ENCODE measurements at regions not wholly inside any gene's neighbourhood (a gene's known extent, or its start where the extent isn't known, plus 50 kb on each side); places are given as distances from the start of the nearest gene placed in this dataset.
"Not testable (repeated sequence)": the region's sequence is repeated elsewhere in the genome, so short reads cannot be mapped to it uniquely, and the experiment has no call there.

- DNase-seq (ENCODE audit: low read depth in 2 of 2): no peak
Observed at GRCh38 chr5:39711821-39712220, 287.0 kb upstream of the DAB2 start.

GRCh38 chr5:39709032-39709431 is 284.3 kb upstream of the DAB2 start:
- no peak for DNase-seq (ENCODE audit: low read depth in 2 of 2)

DNA sequence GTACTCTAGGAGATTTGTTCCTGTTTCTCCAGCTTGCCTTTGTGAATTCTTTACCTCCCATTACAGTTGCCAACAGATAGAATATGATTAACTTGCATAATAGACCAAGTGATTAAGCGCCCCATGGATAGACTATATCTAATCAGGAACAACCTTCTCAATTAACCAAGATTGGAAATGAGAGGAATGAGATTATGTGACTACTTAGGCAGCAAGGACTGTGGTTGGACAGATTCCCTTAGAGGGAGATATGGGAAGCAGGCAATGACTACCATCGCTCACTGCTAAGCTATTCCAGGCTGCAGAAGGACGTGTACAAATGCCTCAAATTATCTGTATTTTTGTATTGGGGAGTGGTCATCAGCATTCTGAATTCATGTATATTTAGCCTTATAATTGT is 278.1 kb upstream of the DAB2 start:
- DNase-seq (ENCODE audit: low read depth in 2 of 2): no peak

- DNase-seq (ENCODE audit: low read depth in 2 of 2): no peak
Observed at GRCh38 chr5:39700523-39700922, 275.7 kb upstream of the DAB2 start.

- no peak for DNase-seq (ENCODE audit: low read depth in 2 of 2)
Observed at GRCh38 chr5:39698838-39699560, 274.2 kb upstream of the DAB2 start.

GRCh38 chr5:39697881-39698280 is 273.1 kb upstream of the DAB2 start:
- DNase-seq (ENCODE audit: low read depth in 2 of 2): no peak

DNA sequence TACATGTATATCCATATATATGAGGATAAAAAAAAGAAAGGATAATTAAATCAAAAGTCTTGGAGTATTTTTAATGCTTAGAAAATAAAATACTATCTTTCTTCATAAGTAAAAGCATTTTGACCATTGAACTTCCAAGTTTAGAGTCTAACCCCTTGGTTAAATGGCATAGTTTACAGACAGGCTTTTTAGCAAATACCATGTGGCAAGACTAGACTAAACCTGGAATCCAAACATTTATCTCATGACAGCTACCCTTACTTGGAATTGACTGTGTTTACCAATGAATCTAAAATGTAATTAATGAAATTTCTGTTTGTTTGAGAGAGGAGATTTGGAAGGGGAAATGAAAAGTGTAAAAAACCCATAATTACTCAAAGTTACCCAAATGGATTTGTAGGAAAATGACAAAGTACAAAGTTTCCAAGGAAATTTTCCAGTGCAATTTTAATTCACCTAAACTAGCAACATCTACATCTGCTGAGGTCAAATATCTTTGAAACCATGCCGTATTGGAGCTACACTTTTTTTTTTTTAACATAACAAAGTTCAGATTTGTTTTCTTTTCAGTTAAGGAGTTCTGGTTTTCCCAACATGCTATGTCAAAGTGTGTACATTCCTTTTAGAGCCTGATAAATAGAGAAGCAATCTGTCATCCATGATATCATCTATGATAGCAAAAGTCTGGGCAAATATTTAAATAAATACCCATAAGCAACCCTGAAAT is 272.1 kb upstream of the DAB2 start:
- no peak for DNase-seq (ENCODE audit: low read depth in 2 of 2)

DNA sequence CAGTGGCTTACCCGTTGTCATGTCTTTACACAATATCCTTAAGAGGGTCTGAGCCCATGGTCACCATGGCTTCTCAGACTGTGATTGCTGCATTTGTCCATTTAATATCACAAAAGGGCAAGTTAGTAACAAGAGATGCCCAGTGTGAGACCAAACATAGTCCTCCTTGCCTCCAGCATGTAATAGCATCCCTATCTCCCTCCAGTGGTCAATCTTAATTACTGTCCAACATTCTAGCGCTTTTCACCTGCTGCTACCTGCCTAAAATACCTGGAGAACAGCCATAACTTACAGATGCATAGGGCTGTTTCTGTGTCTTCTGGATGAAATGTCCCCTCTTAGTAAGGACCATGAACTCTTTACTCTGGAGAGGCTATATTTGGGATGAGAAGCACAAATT is 267.2 kb upstream of the DAB2 start:
- DNase-seq (ENCODE audit: low read depth in 2 of 2): no peak

GRCh38 chr5:39691136-39691535 is 266.4 kb upstream of the DAB2 start:
- DNase-seq (ENCODE audit: low read depth in 2 of 2): no peak

GRCh38 chr5:39689919-39690318 is 265.1 kb upstream of the DAB2 start:
- no peak for DNase-seq (ENCODE audit: low read depth in 2 of 2)

- DNase-seq (ENCODE audit: low read depth in 2 of 2): not testable (repeated sequence)
Observed at GRCh38 chr5:39687924-39688323, 263.1 kb upstream of the DAB2 start.

DNA sequence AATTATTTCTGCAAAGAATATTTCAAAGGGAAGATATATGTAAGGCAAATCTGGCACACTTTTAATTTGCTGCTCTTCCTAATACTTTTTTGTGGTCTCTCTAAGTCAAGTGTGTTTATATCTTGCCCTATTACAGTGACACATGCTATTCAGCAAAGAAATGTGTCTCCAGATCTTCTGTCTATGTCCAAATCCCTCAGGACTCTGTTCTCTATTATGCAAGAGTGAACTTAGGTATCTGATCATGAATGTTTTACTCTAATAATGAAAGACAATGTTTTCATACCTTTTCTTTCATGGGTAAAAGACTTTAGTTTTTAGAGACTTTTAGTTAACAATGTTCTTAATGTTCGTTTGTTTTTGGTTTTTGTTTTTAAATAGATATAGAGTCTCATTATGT is 255.4 kb upstream of the DAB2 start:
- DNase-seq (ENCODE audit: low read depth in 2 of 2): no peak

- no peak for DNase-seq (ENCODE audit: low read depth in 2 of 2)
Observed at GRCh38 chr5:39678534-39678933, 253.8 kb upstream of the DAB2 start.

- no peak for DNase-seq (ENCODE audit: low read depth in 2 of 2)
Observed at GRCh38 chr5:39675676-39676075, 250.9 kb upstream of the DAB2 start.

- DNase-seq (ENCODE audit: low read depth in 2 of 2): no peak
Observed at GRCh38 chr5:39674209-39675082, 249.7 kb upstream of the DAB2 start.

DNA sequence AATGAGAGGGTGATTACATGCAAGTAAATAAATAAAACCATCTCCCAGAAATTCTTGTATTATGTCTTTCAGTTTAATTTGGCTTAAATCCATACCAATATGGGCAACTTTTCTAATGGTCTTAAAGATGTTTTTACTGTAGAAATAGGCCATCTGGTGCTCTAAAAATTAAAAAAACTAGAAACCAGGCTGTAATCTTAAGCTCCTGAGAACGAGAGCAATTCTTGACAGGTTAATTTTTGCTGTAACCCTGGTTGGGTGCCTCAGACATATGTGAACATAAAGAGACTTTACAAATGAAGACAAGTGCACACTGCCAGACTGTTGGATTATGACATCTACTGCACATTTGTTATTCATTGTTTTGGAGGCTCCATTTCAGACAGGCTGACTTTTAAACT is 246.8 kb upstream of the DAB2 start:
- DNase-seq (ENCODE audit: low read depth in 2 of 2): no peak

DNA sequence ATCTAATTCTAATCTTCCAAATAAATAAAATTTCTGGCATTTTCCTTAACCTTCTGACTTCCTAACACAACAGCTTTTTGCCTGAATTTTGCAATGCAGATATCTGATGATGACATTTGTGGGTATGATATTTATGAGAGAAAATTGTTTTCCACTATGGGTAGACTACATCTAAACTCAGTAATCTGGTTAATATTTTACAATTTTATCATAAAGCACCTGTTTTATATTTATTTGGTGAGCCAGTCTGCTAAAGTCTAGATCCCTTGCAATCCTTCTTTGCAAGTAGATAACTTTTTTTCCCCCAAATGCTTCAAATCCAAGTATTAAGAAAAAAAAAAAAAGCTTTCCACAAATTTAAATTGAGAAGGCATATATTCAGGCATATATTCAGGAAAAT is 246.2 kb upstream of the DAB2 start:
- no peak for DNase-seq (ENCODE audit: low read depth in 2 of 2)

- no peak for DNase-seq (ENCODE audit: low read depth in 2 of 2)
Observed at GRCh38 chr5:39670391-39670790, 245.6 kb upstream of the DAB2 start.

GRCh38 chr5:39668980-39669379 is 244.2 kb upstream of the DAB2 start:
- no peak for DNase-seq (ENCODE audit: low read depth in 2 of 2)

DNA sequence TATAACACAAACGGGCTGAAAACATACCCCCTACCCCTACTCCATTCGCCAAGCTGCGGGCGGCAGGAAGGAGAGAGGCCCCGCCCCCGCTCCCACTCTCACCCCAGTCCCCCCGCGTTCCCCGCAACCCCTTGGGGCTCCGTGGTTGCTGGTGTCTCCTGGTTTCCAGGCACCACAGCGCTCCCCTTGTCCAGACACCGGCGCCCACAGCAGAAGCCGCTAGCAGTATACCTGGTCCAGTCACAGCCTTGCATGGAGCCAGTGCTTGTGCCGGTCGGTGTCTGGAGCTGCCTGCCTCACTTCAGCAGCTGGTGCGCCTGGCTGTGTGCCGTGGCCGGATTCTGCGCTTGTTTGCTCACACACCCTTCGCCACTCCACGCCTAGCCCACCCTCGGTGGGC is 240.5 kb upstream of the DAB2 start:
- DNase-seq (ENCODE audit: low read depth in 2 of 2): no peak

GRCh38 chr5:39662945-39663344 is 238.2 kb upstream of the DAB2 start:
- DNase-seq (ENCODE audit: low read depth in 2 of 2): no peak

- DNase-seq (ENCODE audit: low read depth in 2 of 2): no peak
Observed at GRCh38 chr5:39661026-39661779, 236.4 kb upstream of the DAB2 start.
